Astrocyte (in vitro differentiated cells and primary cell): ENCODE measurements at regions not wholly inside any gene's neighbourhood (a gene's known extent, or its start where the extent isn't known, plus 50 kb on each side); places are given as distances from the start of the nearest gene placed in this dataset.
"Not testable (repeated sequence)": the region's sequence is repeated elsewhere in the genome, so short reads cannot be mapped to it uniquely, and the experiment has no call there.

ENCODE experiments used
- CTCF ChIP-seq: IDR thresholded peaks from 2 replicates; pipeline ENCODE4 v1.5.1; 2011; ENCODE audit warnings: low read depth, mild to moderate bottlenecking, inconsistent platforms, low read length, moderate library complexity; ENCODE audit not compliant: insufficient read depth
- EZH2 ChIP-seq: IDR thresholded peaks from 2 replicates; pipeline ENCODE4 v1.6.1; 2012; ENCODE audit warnings: mild to moderate bottlenecking, low read length, inconsistent platforms; ENCODE audit not compliant: insufficient read depth

GRCh38 chr1:121054928-121055327, 129.2 kb downstream of the FAM72B start:
- TF ChIP-seq CTCF, EZH2: not testable (repeated sequence)
